ENCODE measurements at regions not wholly inside any gene's neighbourhood (a gene's known extent, or its start where the extent isn't known, plus 50 kb on each side); places are given as distances from the start of the nearest gene placed in this dataset.

DNA sequence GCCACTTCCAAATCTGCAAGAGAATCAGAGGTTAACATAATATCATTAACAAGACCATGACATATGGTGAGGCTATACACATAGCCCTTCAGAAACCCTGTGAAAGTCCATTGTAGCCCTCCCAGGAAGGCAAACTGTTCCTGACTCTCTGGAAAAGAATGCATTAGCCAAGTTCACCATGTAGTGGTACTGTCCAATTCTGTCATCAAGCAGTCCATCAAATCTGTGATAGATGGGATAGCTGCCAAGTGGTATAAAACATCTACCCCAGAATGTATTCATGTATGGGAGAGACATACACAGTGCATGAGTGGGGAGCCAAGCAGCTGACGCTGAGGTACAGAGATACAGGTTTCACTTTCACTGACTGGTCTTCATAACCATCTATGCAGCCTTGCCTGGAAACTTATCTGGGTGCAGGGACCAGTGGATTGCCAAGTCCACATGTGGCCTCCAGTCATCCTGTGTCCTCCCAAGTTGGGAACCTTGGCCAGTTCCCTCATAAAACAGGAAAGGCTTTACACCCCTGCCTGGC, 281.1 kb downstream of the MBD2 start:
- H3K4me1 ChIP-seq = no peaks in the 10 kb centered on the region
- no peaks in the 10 kb centered on the region for H3K27me3 ChIP-seq
- 94 to 100% methylated on average over 1 of the region's 1 CpG for WGBS, 2 donors
- peaks cover 0 to 14% (median 0%) of the 10 kb centered on the region in 4 donors for H3K9me3 ChIP-seq
- H3K4me3 ChIP-seq = no peak overlapping the region
- DNase-seq = no peak
- H3K27ac ChIP-seq = no peak overlapping the region
- H3K36me3 ChIP-seq = no peaks in the 10 kb centered on the region
- ATAC-seq (ENCODE audit: low FRiP score in 2 of 2) = no peak
- no peak for TF ChIP-seq POLR2A (IDR thresholded peaks at IDR 0.05)
- TF ChIP-seq, protein P1, sequence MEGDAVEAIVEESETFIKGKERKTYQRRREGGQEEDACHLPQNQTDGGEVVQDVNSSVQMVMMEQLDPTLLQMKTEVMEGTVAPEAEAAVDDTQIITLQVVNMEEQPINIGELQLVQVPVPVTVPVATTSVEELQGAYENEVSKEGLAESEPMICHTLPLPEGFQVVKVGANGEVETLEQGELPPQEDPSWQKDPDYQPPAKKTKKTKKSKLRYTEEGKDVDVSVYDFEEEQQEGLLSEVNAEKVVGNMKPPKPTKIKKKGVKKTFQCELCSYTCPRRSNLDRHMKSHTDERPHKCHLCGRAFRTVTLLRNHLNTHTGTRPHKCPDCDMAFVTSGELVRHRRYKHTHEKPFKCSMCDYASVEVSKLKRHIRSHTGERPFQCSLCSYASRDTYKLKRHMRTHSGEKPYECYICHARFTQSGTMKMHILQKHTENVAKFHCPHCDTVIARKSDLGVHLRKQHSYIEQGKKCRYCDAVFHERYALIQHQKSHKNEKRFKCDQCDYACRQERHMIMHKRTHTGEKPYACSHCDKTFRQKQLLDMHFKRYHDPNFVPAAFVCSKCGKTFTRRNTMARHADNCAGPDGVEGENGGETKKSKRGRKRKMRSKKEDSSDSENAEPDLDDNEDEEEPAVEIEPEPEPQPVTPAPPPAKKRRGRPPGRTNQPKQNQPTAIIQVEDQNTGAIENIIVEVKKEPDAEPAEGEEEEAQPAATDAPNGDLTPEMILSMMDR (IDR thresholded peaks at IDR 0.05) = no peak
- TF ChIP-seq POLR2AphosphoS5 (IDR thresholded peaks at IDR 0.05) = no peak
- TF ChIP-seq EP300 (IDR thresholded peaks at IDR 0.05) = no peak

DNA sequence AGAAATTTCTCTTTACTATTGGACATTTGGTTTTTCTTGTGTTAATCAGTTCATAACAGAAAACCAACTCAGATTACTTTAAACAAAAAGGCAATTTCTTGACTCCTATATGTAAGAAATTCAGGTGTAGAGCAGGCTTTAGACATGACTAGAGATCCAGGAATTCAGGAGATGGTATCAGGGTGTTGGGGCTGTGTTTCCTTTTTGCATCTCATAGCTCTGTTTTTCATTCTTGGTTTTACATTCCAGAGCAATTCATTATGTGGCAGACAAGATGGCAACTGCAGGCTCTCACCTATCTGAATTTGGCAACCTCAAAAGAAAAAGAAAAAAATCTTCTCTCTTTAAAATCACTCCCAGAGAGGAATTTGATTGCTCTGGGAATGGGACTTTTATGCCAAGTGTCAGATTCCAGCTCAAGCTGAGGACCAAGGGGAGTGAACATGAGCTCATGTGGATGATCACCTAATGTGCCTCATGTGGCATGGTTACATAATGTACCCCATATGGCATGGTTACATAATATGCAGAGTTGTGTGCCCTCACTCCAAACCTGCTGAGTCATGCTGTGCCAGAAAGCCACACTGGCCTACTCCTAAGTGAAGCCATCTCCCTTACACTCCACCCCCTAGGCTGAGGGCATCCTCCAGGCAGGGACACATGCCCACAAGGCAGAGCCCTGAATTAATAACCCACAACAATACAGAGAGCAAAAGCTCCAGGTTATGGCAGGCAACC, 282.7 kb downstream of the MBD2 start:
- ATAC-seq (ENCODE audit: low FRiP score in 2 of 2) = no peak
- TF ChIP-seq POLR2AphosphoS5 (IDR thresholded peaks at IDR 0.05) (no peak), EP300 (IDR thresholded peaks at IDR 0.05) (no peak), POLR2A (IDR thresholded peaks at IDR 0.05) (no peak)
- TF ChIP-seq, protein P1 (IDR thresholded peaks at IDR 0.05) = no peak

DNA sequence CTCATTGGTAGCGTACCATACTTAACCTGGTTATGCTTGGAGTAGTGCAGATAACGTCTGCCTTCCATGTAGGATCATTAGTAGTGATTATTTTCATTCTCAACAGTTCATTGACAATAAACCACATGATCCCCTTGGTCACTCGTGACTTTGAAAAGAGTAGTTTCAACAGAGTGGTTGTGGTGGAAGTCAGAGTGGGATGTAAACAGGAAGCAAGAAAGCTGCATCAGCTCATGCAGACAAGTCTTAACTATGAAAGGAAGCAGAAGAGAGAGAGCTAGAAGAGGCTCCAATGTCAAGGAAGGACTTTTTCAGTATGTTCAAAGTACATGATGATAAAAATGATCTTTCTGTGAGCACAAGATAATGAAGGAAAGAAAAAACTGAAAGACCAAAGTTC, 287.4 kb downstream of the MBD2 start:
- H3K27me3 ChIP-seq = no peaks in the 10 kb centered on the region
- TF ChIP-seq POLR2A (IDR thresholded peaks at IDR 0.05) = no peak
- TF ChIP-seq, protein P1 (IDR thresholded peaks at IDR 0.05) = no peak
- TF ChIP-seq POLR2AphosphoS5 (IDR thresholded peaks at IDR 0.05) = no peak
- no peak for TF ChIP-seq EP300 (IDR thresholded peaks at IDR 0.05)
- no peaks in the 10 kb centered on the region for H3K36me3 ChIP-seq
- 58 to 67% methylated on average over 3 of the region's 3 CpGs for WGBS, 2 donors
- ATAC-seq (ENCODE audit: low FRiP score in 2 of 2) (no peak), DNase-seq (no peak)
- no peaks in the 10 kb centered on the region for H3K4me1 ChIP-seq
- no peak overlapping the region for H3K4me3 ChIP-seq
- no peak overlapping the region for H3K27ac ChIP-seq
- no peaks in the 10 kb centered on the region for H3K9me3 ChIP-seq

More for the DNA sequence above, 282.7 kb downstream of the MBD2 start:
- Histone ChIP-seq H3K9me3 (peaks cover 0 to 14% (median 0%) of the 10 kb centered on the region in 4 donors), H3K4me1 (no peaks in the 10 kb centered on the region), H3K27me3 (no peaks in the 10 kb centered on the region), H3K36me3 (no peaks in the 10 kb centered on the region), H3K4me3 (no peak overlapping the region), H3K27ac (no peak overlapping the region)
- no peak for DNase-seq

DNA sequence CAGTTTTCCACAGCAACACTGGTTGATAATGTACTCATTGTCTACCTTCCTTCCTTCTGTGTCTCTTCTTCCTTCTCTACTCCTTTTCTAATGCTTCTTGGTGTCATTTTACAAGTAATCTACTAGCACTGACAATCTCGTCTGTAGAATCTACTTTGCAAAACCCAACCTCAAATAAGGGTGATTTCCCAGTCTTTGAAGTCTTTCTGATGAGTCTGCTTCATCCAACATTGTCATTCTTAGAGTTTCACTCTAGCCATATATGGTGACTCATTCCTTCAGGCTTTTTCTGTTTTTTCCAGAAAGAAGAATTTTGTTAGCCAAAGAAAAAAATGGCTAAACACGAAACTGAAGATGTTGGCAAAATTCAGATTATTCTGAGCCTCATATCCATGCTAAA, 288.7 kb downstream of the MBD2 start:
- Histone ChIP-seq H3K4me1 (no peaks in the 10 kb centered on the region), H3K27ac (no peak overlapping the region), H3K36me3 (no peaks in the 10 kb centered on the region), H3K4me3 (no peak overlapping the region), H3K9me3 (no peaks in the 10 kb centered on the region), H3K27me3 (no peaks in the 10 kb centered on the region)
- WGBS, 2 donors = 59 to 70% methylated on average over 2 of the region's 2 CpGs
- TF ChIP-seq POLR2A (IDR thresholded peaks at IDR 0.05) (no peak), POLR2AphosphoS5 (IDR thresholded peaks at IDR 0.05) (no peak), EP300 (IDR thresholded peaks at IDR 0.05) (no peak)
- TF ChIP-seq, protein P1 (IDR thresholded peaks at IDR 0.05) = no peak
- ATAC-seq (ENCODE audit: low FRiP score in 2 of 2) (no peak), DNase-seq (no peak)

DNA sequence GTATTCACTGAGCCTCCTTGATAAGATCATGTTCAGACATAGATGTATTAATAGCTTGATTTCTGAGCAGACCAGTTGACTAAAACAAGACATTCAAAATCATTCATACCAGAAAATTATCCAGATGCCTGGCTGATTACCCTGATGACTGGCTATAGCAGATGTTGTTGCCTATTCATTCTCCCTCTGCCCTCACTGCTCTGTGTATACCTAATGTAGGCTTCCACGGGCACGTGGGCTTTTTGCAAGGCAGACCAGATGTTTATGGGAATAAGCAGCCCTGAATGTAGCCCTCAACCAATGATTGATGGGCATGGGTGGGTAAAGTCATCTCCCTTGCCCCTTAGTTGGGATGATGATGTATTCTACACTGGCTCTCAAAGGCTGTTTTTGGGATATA, 289.1 kb downstream of the MBD2 start:
- WGBS, 2 donors = 76 to 88% methylated on average over 2 of the region's 2 CpGs
- no peak overlapping the region for H3K27ac ChIP-seq
- H3K36me3 ChIP-seq = no peaks in the 10 kb centered on the region
- H3K9me3 ChIP-seq = no peaks in the 10 kb centered on the region
- H3K4me3 ChIP-seq = no peak overlapping the region
- no peak for ATAC-seq (ENCODE audit: low FRiP score in 2 of 2)
- TF ChIP-seq POLR2A (IDR thresholded peaks at IDR 0.05) (no peak), EP300 (IDR thresholded peaks at IDR 0.05) (no peak), POLR2AphosphoS5 (IDR thresholded peaks at IDR 0.05) (no peak)
- TF ChIP-seq, protein P1 (IDR thresholded peaks at IDR 0.05) = no peak
- no peaks in the 10 kb centered on the region for H3K4me1 ChIP-seq
- H3K27me3 ChIP-seq = no peaks in the 10 kb centered on the region
- DNase-seq = no peak
